ENCODE measurements at regions not wholly inside any gene's neighbourhood (a gene's known extent, or its start where the extent isn't known, plus 50 kb on each side); places are given as distances from the start of the nearest gene placed in this dataset.
"Not testable (repeated sequence)": the region's sequence is repeated elsewhere in the genome, so short reads cannot be mapped to it uniquely, and the experiment has no call there.

- no peak for DNase-seq (ENCODE audit: low read depth in 2 of 2)
Observed at GRCh38 chr18:4765401-4765800, 310.3 kb upstream of the DLGAP1 start.

DNA sequence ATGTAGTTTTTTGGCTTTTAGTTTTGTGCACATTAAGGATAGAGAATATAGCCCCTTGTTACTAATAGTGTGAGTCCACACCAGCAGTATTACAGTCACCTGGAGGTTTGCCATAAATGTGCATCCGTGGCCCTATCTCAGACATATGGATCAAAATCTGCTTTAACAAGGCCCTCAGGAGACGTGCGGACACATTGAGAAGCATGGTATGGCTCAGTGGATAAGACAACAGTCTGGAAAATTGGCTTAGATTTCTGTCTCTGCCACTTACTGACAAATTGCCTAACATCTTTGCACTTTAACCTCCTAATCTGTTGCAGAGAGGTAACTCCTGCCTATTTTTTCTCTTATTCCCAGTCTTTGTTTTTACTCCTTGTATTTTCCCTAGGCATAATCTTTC lies 307.2 kb upstream of the DLGAP1 start:
- no peak for DNase-seq (ENCODE audit: low read depth in 2 of 2)

- DNase-seq (ENCODE audit: low read depth in 2 of 2) = no peak
Observed at GRCh38 chr18:4758980-4759379, 303.9 kb upstream of the DLGAP1 start.

GRCh38 chr18:4755848-4756247 lies 300.7 kb upstream of the DLGAP1 start:
- no peak for DNase-seq (ENCODE audit: low read depth in 2 of 2)

GRCh38 chr18:4753151-4753550 lies 298.0 kb upstream of the DLGAP1 start:
- DNase-seq (ENCODE audit: low read depth in 2 of 2) = not testable (repeated sequence)

DNA sequence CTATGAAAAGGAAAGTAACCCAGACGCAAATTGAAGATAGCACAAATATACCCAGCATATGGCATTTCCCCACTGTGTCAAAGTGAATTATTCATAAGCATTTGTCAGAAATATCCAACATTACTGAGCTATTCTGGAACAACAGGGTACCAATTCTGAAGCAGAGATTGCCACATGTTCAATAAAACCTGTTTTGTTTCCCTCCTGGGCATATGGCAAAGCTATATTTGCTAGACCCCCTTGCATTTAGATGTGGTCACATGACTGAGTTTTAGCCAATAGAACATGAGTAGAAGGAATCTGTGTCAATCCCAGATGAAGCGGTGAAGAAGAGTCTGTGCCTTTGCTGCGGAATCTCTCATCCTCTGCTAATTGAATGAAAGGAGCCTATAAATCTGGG lies 296.4 kb upstream of the DLGAP1 start:
- no peak for DNase-seq (ENCODE audit: low read depth in 2 of 2)

DNA sequence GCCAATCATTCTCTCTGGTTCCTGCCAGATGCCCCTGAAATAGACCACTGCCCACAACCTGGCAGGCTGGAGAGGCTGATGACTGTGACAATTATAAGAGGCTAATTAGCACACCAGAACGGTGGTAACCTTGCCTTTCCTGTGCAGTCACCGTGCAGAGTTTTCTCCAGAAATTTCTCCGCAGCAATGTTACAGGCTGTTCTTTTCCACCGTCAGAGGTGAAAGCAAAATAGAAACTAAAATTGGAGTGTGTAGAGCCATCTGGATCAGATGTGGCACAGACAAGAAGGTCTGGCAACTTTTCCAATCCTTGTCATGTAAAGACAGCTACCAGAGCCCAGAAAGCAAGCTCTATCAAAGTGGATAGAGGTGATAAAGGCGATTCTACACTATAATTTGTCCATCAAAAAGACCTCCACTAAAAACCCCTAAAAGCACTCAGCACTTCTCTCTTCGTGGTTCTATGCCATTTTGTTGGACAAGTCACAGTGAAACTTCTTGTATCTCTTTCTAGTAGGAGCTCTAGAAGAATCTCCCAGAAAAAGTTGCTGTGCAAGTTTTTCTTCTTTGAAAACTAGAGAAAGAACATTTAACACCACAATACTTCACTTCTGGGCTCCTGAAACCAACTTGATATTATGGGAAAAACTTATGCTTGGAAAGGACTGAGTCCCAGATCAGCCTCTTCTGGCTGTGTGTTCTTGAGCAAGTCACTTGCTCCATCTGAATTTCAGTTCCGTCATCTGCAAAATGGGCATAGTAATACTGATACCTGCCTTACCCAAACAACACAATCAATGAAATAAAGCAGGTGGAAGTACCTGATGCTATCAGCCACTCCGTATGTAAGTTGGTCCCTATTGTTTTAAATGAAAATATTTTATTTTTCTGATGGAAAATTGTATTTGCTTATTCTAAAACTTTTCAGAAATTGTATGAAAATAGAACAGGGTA lies 295.6 kb upstream of the DLGAP1 start:
- DNase-seq (ENCODE audit: low read depth in 2 of 2) = no peak

GRCh38 chr18:4748975-4749374 lies 293.9 kb upstream of the DLGAP1 start:
- DNase-seq (ENCODE audit: low read depth in 2 of 2) = no peak

- no peak for DNase-seq (ENCODE audit: low read depth in 2 of 2)
Observed at GRCh38 chr18:4734903-4735302, 279.8 kb upstream of the DLGAP1 start.

GRCh38 chr18:4734021-4734420 lies 278.9 kb upstream of the DLGAP1 start:
- DNase-seq (ENCODE audit: low read depth in 2 of 2) = no peak

GRCh38 chr18:4721545-4721944 lies 266.4 kb upstream of the DLGAP1 start:
- no peak for DNase-seq (ENCODE audit: low read depth in 2 of 2)

- DNase-seq (ENCODE audit: low read depth in 2 of 2) = no peak
Observed at GRCh38 chr18:4720518-4720917, 265.4 kb upstream of the DLGAP1 start.

- no peak for DNase-seq (ENCODE audit: low read depth in 2 of 2)
Observed at GRCh38 chr18:4705894-4706293, 250.8 kb upstream of the DLGAP1 start.

DNA sequence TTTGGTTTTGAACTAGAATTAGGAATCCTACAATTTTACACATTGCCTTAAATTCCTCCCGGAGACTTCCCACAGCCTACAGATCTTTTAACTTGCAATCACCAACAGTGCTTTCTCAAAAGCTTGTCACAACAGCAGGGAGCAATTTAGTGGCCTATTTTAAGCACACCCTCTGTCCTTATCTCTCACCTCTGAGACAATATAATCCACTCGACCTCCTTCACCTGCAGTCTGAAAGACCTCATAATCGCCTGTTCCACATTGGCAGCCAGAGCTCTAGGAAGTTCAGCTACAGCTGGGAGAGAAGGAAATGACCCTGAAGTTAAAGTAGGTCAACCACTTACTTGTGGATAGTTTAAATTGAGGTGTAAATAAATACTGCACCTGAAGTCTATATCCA lies 249.7 kb upstream of the DLGAP1 start:
- DNase-seq (ENCODE audit: low read depth in 2 of 2) = no peak

DNA sequence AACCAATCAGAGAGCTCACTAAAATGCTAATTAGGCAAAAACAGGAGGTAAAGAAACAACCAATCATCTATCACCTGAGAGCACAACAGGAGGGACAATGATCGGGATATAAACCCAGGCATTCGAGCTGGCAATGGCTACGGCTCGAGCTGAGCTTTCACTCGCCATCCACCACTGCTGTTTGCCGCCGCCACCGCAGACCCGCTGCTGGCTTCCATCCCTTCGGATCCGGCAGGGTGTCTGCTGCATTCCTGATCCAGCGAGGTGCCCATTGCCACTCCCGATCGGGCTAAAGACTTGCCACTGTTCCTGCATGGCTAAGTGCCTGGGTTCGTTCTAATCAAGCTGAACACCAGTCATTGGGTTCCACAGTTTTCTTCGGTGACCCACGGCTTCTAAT lies 236.7 kb upstream of the DLGAP1 start:
- DNase-seq (ENCODE audit: low read depth in 2 of 2) = no peak

GRCh38 chr18:4678685-4679084 lies 223.6 kb upstream of the DLGAP1 start:
- not testable (repeated sequence) for DNase-seq (ENCODE audit: low read depth in 2 of 2)

- DNase-seq (ENCODE audit: low read depth in 2 of 2) = no peak
Observed at GRCh38 chr18:4677006-4677405, 221.9 kb upstream of the DLGAP1 start.

- DNase-seq (ENCODE audit: low read depth in 2 of 2) = no peak
Observed at GRCh38 chr18:4672162-4672561, 217.1 kb upstream of the DLGAP1 start.

- no peak for DNase-seq (ENCODE audit: low read depth in 2 of 2)
Observed at GRCh38 chr18:4658804-4659203, 203.7 kb upstream of the DLGAP1 start.

DNA sequence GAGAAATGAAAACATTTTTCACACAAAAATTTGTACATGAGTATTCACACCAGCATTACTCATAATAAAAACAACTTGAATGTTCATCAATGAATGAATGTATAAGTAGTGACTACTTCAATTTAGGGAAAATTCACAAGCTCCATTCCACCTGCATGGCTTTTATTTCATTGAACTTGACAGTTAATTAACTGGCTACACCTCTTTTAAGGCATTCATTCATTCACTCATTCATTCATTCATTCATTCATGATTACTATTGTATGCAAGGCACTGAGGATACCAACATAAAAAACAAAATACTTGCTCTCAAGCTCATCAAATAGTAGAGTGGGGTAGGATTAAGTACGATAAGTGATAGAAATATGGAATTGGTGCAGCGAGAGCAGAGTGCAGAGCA lies 198.3 kb upstream of the DLGAP1 start:
- no peak for DNase-seq (ENCODE audit: low read depth in 2 of 2)

GRCh38 chr18:4641771-4642368 lies 186.8 kb upstream of the DLGAP1 start:
- no peak for DNase-seq (ENCODE audit: low read depth in 2 of 2)

DNA sequence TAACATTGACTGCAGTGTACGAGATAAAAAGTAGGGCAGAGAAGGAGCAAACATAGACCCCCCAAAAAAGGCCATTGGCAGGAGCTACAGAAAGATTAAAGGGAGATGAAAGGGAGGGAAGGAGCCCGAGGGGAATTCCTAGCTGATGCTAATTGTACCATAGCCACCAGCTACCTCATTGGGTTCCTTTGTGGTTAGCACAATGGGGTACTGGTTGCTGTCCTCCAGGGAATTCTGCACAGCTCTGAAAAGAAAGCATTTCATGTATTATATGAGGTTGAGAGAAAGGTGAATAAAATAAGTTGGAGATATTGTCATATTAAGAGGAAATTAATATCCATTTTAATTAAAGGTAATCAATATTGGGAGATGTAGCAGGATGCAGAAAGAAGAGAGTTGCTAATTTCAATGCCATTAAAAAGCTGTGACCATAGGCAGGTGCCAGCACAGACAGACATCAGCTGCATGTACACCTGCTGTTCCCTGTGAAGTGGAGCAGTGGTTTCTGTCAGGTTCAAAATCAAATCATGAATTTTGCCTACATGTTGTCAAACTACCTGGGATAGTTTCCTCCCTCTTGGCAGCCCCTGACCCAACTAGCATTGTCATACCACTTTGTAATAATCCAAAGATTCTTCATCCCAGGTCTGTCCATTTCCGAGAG lies 185.4 kb upstream of the DLGAP1 start:
- DNase-seq (ENCODE audit: low read depth in 2 of 2) = no peak

Measured in activated CD8-positive, alpha-beta memory T cell treated with anti-CD3 and anti-CD28 coated beads for 4 hours (primary cell).